ENCODE measurements at regions not wholly inside any gene's neighbourhood (a gene's known extent, or its start where the extent isn't known, plus 50 kb on each side); places are given as distances from the start of the nearest gene placed in this dataset.

GRCh38 chr4:16365036-16365569 is 138.8 kb upstream of the TAPT1 start:
- no peak overlapping the region for H3K9ac ChIP-seq (ENCODE audit: control insufficient read depth, extremely low read depth, insufficient read depth, low read length)
- no peaks in the 10 kb centered on the region for H3K36me3 ChIP-seq (ENCODE audit: control insufficient read depth in 2 of 2, extremely low read depth in 1 of 2, insufficient read depth in 2 of 2, low read length in 2 of 2)
- no peak overlapping the region for H3K27ac ChIP-seq (ENCODE audit: control insufficient read depth, insufficient read depth, low read length)
- H3K9me1 ChIP-seq (ENCODE audit: control insufficient read depth, extremely low read depth, insufficient read depth, low read length), result no peaks in the 10 kb centered on the region
- DNase-seq (ENCODE audit: low read depth, low spot score) (no peak), FAIRE-seq (no peak)
- no peak for TF ChIP-seq EZH2 (IDR thresholded peaks at IDR 0.05; ENCODE audit: low read length)
- TF ChIP-seq, protein P1, sequence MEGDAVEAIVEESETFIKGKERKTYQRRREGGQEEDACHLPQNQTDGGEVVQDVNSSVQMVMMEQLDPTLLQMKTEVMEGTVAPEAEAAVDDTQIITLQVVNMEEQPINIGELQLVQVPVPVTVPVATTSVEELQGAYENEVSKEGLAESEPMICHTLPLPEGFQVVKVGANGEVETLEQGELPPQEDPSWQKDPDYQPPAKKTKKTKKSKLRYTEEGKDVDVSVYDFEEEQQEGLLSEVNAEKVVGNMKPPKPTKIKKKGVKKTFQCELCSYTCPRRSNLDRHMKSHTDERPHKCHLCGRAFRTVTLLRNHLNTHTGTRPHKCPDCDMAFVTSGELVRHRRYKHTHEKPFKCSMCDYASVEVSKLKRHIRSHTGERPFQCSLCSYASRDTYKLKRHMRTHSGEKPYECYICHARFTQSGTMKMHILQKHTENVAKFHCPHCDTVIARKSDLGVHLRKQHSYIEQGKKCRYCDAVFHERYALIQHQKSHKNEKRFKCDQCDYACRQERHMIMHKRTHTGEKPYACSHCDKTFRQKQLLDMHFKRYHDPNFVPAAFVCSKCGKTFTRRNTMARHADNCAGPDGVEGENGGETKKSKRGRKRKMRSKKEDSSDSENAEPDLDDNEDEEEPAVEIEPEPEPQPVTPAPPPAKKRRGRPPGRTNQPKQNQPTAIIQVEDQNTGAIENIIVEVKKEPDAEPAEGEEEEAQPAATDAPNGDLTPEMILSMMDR (optimal IDR thresholded peaks at IDR 0.05 in 1 of 3, IDR thresholded peaks at IDR 0.05 in 1 of 3, conservative IDR thresholded peaks at IDR 0.05 in 1 of 3; ENCODE audit: extremely low read depth in 1 of 3, insufficient read depth in 2 of 3, low read length in 3 of 3), result no peak
- no peaks in the 10 kb centered on the region for H3K27me3 ChIP-seq (ENCODE audit: control insufficient read depth, extremely low read depth, insufficient read depth, low read length)
- H3K9me3 ChIP-seq (ENCODE audit: control insufficient read depth, low read depth, low read length), result no peaks in the 10 kb centered on the region
- no peak overlapping the region for H2AFZ ChIP-seq (ENCODE audit: control insufficient read depth, low read length)
- H3K4me1 ChIP-seq (ENCODE audit: control insufficient read depth, extremely low read depth, insufficient read depth, low read length), result no peaks in the 10 kb centered on the region
- H4K20me1 ChIP-seq (ENCODE audit: control insufficient read depth, extremely low read depth, insufficient read depth, low read length), result no peaks in the 10 kb centered on the region
- no peak overlapping the region for H3K4me2 ChIP-seq (ENCODE audit: control insufficient read depth, extremely low read depth, insufficient read depth, low read depth, low read length)
- no peak overlapping the region for H3K4me3 ChIP-seq (ENCODE audit: control insufficient read depth in 2 of 3, extremely low read depth in 1 of 3, insufficient read depth in 2 of 3, low read depth in 1 of 3, low read length in 3 of 3)
- H3K79me2 ChIP-seq (ENCODE audit: control insufficient read depth, insufficient read depth, low read length), result no peaks in the 10 kb centered on the region
- dilution Hi-C loops (cut with MboI; ENCODE audit: extremely low pct_ligation_motif_present, low sequenced_read_pairs), result no loop called here

DNA sequence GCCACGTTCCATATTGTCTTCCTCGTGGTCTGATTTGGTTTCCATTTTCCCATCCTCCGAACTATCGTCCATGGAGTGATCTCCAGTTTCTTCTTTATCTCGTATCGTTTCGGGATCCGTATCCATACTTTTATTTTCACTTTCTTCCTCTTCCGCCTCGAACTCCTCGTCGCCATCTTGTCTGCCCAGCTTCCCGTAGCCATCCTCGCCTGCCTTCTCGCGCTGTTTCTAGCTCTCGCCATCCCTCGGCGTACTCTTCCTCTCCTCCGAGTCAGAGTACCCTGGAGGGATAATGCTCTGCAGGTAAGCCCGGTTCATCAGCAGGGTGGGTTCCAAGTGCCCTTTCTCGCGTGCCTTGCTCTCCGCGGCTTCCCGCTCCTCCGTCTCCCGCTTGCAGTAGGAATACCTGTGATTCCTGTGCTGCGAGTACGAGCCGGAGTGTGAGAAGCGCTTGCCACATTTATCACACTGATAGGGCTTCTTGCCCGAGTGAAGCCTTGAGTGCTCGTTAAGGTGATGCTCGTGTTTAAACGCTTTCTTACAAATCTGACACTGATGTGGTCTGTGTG is 134.5 kb upstream of the TAPT1 start:
- H3K79me2 ChIP-seq (ENCODE audit: control insufficient read depth, insufficient read depth, low read length), result no peaks in the 10 kb centered on the region
- FAIRE-seq (no peak), DNase-seq (ENCODE audit: low read depth, low spot score) (no peak)
- no peak overlapping the region for H3K9ac ChIP-seq (ENCODE audit: control insufficient read depth, extremely low read depth, insufficient read depth, low read length)
- no peak overlapping the region for H2AFZ ChIP-seq (ENCODE audit: control insufficient read depth, low read length)
- dilution Hi-C loops (cut with MboI; ENCODE audit: extremely low pct_ligation_motif_present, low sequenced_read_pairs), result no loop called here
- H3K4me3 ChIP-seq (ENCODE audit: control insufficient read depth in 2 of 3, extremely low read depth in 1 of 3, insufficient read depth in 2 of 3, low read depth in 1 of 3, low read length in 3 of 3), result no peak overlapping the region
- H3K4me2 ChIP-seq (ENCODE audit: control insufficient read depth, extremely low read depth, insufficient read depth, low read depth, low read length), result no peak overlapping the region
- H3K9me1 ChIP-seq (ENCODE audit: control insufficient read depth, extremely low read depth, insufficient read depth, low read length), result no peaks in the 10 kb centered on the region
- no peaks in the 10 kb centered on the region for H3K36me3 ChIP-seq (ENCODE audit: control insufficient read depth in 2 of 2, extremely low read depth in 1 of 2, insufficient read depth in 2 of 2, low read length in 2 of 2)
- H3K9me3 ChIP-seq (ENCODE audit: control insufficient read depth, low read depth, low read length), result no peaks in the 10 kb centered on the region
- TF ChIP-seq EZH2 (IDR thresholded peaks at IDR 0.05; ENCODE audit: low read length), result no peak
- TF ChIP-seq, protein P1 (optimal IDR thresholded peaks at IDR 0.05 in 1 of 3, IDR thresholded peaks at IDR 0.05 in 1 of 3, conservative IDR thresholded peaks at IDR 0.05 in 1 of 3; ENCODE audit: extremely low read depth in 1 of 3, insufficient read depth in 2 of 3, low read length in 3 of 3), result no peak
- no peaks in the 10 kb centered on the region for H3K4me1 ChIP-seq (ENCODE audit: control insufficient read depth, extremely low read depth, insufficient read depth, low read length)
- H4K20me1 ChIP-seq (ENCODE audit: control insufficient read depth, extremely low read depth, insufficient read depth, low read length), result no peaks in the 10 kb centered on the region
- no peak overlapping the region for H3K27ac ChIP-seq (ENCODE audit: control insufficient read depth, insufficient read depth, low read length)
- H3K27me3 ChIP-seq (ENCODE audit: control insufficient read depth, extremely low read depth, insufficient read depth, low read length), result no peaks in the 10 kb centered on the region
